Chondrocyte (in vitro differentiated cells): ENCODE measurements at regions not wholly inside any gene's neighbourhood (a gene's known extent, or its start where the extent isn't known, plus 50 kb on each side); places are given as distances from the start of the nearest gene placed in this dataset.

Experiments
- DNase-seq: peaks from one replicate; pipeline ENCODE4 v3.0.0; 2021; ENCODE audit warnings: mixed read lengths, low spot score
- H3K27ac Mint-ChIP-seq: one replicate; pipeline ENCODE4 v1.8.0; 2021; ENCODE audit warnings: mild to moderate bottlenecking, moderate library complexity, mixed read lengths; ENCODE audit not compliant: unreplicated experiment
- H3K27me3 Mint-ChIP-seq: 2 replicates; pipeline ENCODE4 v1.8.0; 2021; ENCODE audit warnings: low read depth, mixed read lengths
- H3K36me3 Mint-ChIP-seq: 2 replicates; pipeline ENCODE4 v1.8.0; 2021; ENCODE audit warnings: low read depth, mixed read lengths
- H3K4me1 Mint-ChIP-seq: 2 replicates; pipeline ENCODE4 v1.8.0; 2021; ENCODE audit warnings: low read depth, mild to moderate bottlenecking, mixed read lengths
- H3K4me3 Mint-ChIP-seq: one replicate; pipeline ENCODE4 v1.8.0; 2021; ENCODE audit warnings: mild to moderate bottlenecking, moderate library complexity, mixed read lengths; ENCODE audit not compliant: unreplicated experiment
- H3K9me3 Mint-ChIP-seq: 2 replicates; pipeline ENCODE4 v1.8.0; 2021; ENCODE audit warnings: low read depth, mixed read lengths
- TF ChIP-seq, protein P1 (sequence below): fragments of 200-600 bp; sonication (generic); IDR thresholded peaks from 2 replicates; pipeline ENCODE4 v1.5.0; 2021; ENCODE audit warnings: antibody characterized with exemption, mild to moderate bottlenecking, moderate library complexity

- H3K4me1 Mint-ChIP-seq, result peaks cover 13% of the 10 kb centered on the region
- no peak overlapping the region for H3K4me3 Mint-ChIP-seq
- H3K36me3 Mint-ChIP-seq, result no peaks in the 10 kb centered on the region
- no peaks in the 10 kb centered on the region for H3K27me3 Mint-ChIP-seq
- peaks cover 2% of the 10 kb centered on the region for H3K9me3 Mint-ChIP-seq
- DNase-seq, result no peak
- no peak overlapping the region for H3K27ac Mint-ChIP-seq
- TF ChIP-seq, protein P1, sequence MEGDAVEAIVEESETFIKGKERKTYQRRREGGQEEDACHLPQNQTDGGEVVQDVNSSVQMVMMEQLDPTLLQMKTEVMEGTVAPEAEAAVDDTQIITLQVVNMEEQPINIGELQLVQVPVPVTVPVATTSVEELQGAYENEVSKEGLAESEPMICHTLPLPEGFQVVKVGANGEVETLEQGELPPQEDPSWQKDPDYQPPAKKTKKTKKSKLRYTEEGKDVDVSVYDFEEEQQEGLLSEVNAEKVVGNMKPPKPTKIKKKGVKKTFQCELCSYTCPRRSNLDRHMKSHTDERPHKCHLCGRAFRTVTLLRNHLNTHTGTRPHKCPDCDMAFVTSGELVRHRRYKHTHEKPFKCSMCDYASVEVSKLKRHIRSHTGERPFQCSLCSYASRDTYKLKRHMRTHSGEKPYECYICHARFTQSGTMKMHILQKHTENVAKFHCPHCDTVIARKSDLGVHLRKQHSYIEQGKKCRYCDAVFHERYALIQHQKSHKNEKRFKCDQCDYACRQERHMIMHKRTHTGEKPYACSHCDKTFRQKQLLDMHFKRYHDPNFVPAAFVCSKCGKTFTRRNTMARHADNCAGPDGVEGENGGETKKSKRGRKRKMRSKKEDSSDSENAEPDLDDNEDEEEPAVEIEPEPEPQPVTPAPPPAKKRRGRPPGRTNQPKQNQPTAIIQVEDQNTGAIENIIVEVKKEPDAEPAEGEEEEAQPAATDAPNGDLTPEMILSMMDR, result no peak
Measured at GRCh38 chrX:22351966-22352365, 79.3 kb downstream of the CBLL2 start.

DNA sequence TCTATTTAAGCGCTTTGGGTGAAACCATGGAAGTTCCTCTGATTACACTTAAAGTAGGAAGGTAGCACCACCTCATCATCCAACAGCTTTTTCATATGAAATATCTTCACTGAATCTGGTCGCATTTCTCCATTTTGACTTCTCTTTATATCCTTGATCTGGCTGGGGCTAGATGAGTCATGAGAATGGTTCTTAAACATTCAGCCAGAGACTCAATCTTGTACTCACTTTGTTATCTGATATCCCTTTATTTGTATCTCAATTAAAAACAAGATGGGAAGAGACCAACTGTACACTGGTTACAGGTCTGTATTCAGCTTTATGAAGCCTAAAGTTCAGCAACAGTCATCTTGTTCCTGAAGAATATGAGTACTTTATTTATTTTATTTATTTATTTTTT is 84.9 kb downstream of the CBLL2 start:
- no peak overlapping the region for H3K27ac Mint-ChIP-seq
- no peak for DNase-seq
- H3K36me3 Mint-ChIP-seq, result no peaks in the 10 kb centered on the region
- H3K27me3 Mint-ChIP-seq, result no peaks in the 10 kb centered on the region
- TF ChIP-seq, protein P1, result no peak
- H3K4me3 Mint-ChIP-seq, result no peak overlapping the region
- H3K4me1 Mint-ChIP-seq, result peaks cover 13% of the 10 kb centered on the region
- H3K9me3 Mint-ChIP-seq, result peaks cover 9% of the 10 kb centered on the region

DNA sequence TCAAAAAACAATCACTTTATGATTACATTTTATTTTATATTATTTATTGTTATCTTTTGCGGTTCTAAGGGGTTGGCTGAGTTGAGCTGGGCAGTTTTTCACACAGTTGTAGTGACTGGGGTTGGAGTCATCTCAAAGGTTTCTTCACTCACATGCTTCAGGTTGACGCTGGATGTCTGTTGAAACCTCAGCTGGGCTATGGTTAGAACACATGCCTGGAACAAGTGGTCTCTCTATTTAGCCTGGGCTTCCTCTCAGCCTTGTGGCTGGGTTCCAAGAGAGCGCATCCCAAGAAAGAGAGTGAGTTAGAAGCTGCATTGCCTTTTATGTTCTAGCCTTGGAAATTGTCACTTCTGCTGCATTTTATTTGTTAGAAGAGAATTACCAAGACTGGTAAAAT is 87.4 kb downstream of the CBLL2 start:
- DNase-seq, result no peak
- H3K4me1 Mint-ChIP-seq, result peaks cover 16% of the 10 kb centered on the region

GRCh38 chrX:22365460-22365859 is 92.7 kb downstream of the CBLL2 start:
- H3K4me3 Mint-ChIP-seq, result no peak overlapping the region
- no peaks in the 10 kb centered on the region for H3K9me3 Mint-ChIP-seq
- TF ChIP-seq, protein P1, result no peak
- peak overlapping the region; percentile 45 for H3K27ac Mint-ChIP-seq
- no peaks in the 10 kb centered on the region for H3K27me3 Mint-ChIP-seq
- no peak for DNase-seq
- peaks cover 12% of the 10 kb centered on the region for H3K4me1 Mint-ChIP-seq
- H3K36me3 Mint-ChIP-seq, result no peaks in the 10 kb centered on the region

More for the DNA sequence above, 87.4 kb downstream of the CBLL2 start:
- H3K9me3 Mint-ChIP-seq, result peaks cover 9% of the 10 kb centered on the region
- TF ChIP-seq, protein P1, result no peak
- no peak overlapping the region for H3K27ac Mint-ChIP-seq
- H3K4me3 Mint-ChIP-seq, result no peak overlapping the region
- H3K36me3 Mint-ChIP-seq, result no peaks in the 10 kb centered on the region
- no peaks in the 10 kb centered on the region for H3K27me3 Mint-ChIP-seq

- Mint-ChIP-seq H3K4me3 (no peak overlapping the region), H3K27me3 (no peaks in the 10 kb centered on the region), H3K9me3 (no peaks in the 10 kb centered on the region), H3K27ac (no peak overlapping the region), H3K4me1 (peaks cover 12% of the 10 kb centered on the region), H3K36me3 (no peaks in the 10 kb centered on the region)
- DNase-seq, result no peak
- TF ChIP-seq, protein P1, result no peak
Measured at GRCh38 chrX:22366166-22366702, 93.5 kb downstream of the CBLL2 start.
